ENCODE measurements at regions not wholly inside any gene's neighbourhood (a gene's known extent, or its start where the extent isn't known, plus 50 kb on each side); places are given as distances from the start of the nearest gene placed in this dataset.

- DNase-seq = no peak
These were observed 497.8 kb downstream of the PLA2G4A start for GRCh38 chr1:187326557-187326956.

- DNase-seq = no peak
These were observed 507.9 kb downstream of the PLA2G4A start for GRCh38 chr1:187336441-187337168.

GRCh38 chr1:187338762-187339412, 510.1 kb downstream of the PLA2G4A start:
- DNase-seq = no peak

- no peak for DNase-seq
These were observed 513.7 kb downstream of the PLA2G4A start for GRCh38 chr1:187342495-187342894.

GRCh38 chr1:187374082-187374481, 545.3 kb downstream of the PLA2G4A start:
- no peak for DNase-seq

- DNase-seq = no peak
These were observed 546.0 kb downstream of the PLA2G4A start for GRCh38 chr1:187374742-187375141.

GRCh38 chr1:187383366-187383765, 554.6 kb downstream of the PLA2G4A start:
- DNase-seq = no peak

GRCh38 chr1:187384504-187384903, 555.8 kb downstream of the PLA2G4A start:
- no peak for DNase-seq

GRCh38 chr1:187390215-187390818, 561.6 kb downstream of the PLA2G4A start:
- no peak for DNase-seq

GRCh38 chr1:187396226-187396625, 567.5 kb downstream of the PLA2G4A start:
- DNase-seq = no peak

GRCh38 chr1:187396929-187397796, 568.4 kb downstream of the PLA2G4A start:
- DNase-seq = no peak

- no peak for DNase-seq
These were observed 579.7 kb downstream of the PLA2G4A start for GRCh38 chr1:187408212-187409004.

- DNase-seq = no peak
These were observed 580.6 kb downstream of the PLA2G4A start for GRCh38 chr1:187409341-187409740.

- DNase-seq = no peak
These were observed 582.4 kb downstream of the PLA2G4A start for GRCh38 chr1:187411118-187411517.

- DNase-seq = no peak
These were observed 584.8 kb downstream of the PLA2G4A start for GRCh38 chr1:187413405-187414169.

GRCh38 chr1:187415065-187415464, 586.3 kb downstream of the PLA2G4A start:
- DNase-seq = no peak

- DNase-seq = no peak
These were observed 588.8 kb downstream of the PLA2G4A start for GRCh38 chr1:187417520-187417919.

- no peak for DNase-seq
These were observed 604.8 kb downstream of the PLA2G4A start for GRCh38 chr1:187433598-187433997.

- DNase-seq = no peak
These were observed 613.9 kb downstream of the PLA2G4A start for GRCh38 chr1:187442603-187443002.

- no peak for DNase-seq
These were observed 615.2 kb downstream of the PLA2G4A start for GRCh38 chr1:187443939-187444338.

GRCh38 chr1:187445066-187445465, 616.3 kb downstream of the PLA2G4A start:
- no peak for DNase-seq

GRCh38 chr1:187451238-187451637, 622.5 kb downstream of the PLA2G4A start:
- no peak for DNase-seq
